ENCODE measurements at regions not wholly inside any gene's neighbourhood (a gene's known extent, or its start where the extent isn't known, plus 50 kb on each side); places are given as distances from the start of the nearest gene placed in this dataset.

- no peak for TF ChIP-seq CTCF (IDR thresholded peaks at IDR 0.05; ENCODE audit: insufficient read depth, low read length, severe bottlenecking)
- FAIRE-seq: no peak
- no peaks in the 10 kb centered on the region for H3K36me3 ChIP-seq (ENCODE audit: control insufficient read depth, insufficient read depth, low read length)
- DNase-seq (ENCODE audit: low read depth): no peak
- no peak overlapping the region for H3K4me3 ChIP-seq (ENCODE audit: low read depth, low read length)
- no peaks in the 10 kb centered on the region for H3K27me3 ChIP-seq (ENCODE audit: control insufficient read depth, insufficient read depth, low read length)
Measured at GRCh38 chr2:150222379-150222778, 265.1 kb downstream of the RND3 start.

- TF ChIP-seq CTCF (IDR thresholded peaks at IDR 0.05; ENCODE audit: insufficient read depth, low read length, severe bottlenecking): no peak
- Histone ChIP-seq H3K27me3 (ENCODE audit: control insufficient read depth, insufficient read depth, low read length) (no peaks in the 10 kb centered on the region), H3K36me3 (ENCODE audit: control insufficient read depth, insufficient read depth, low read length) (no peaks in the 10 kb centered on the region), H3K4me3 (ENCODE audit: low read depth, low read length) (no peak overlapping the region)
- DNase-seq (ENCODE audit: low read depth): no peak
- no peak for FAIRE-seq
Measured at GRCh38 chr2:150219861-150220260, 267.6 kb downstream of the RND3 start.

- FAIRE-seq (no peak), DNase-seq (ENCODE audit: low read depth) (no peak)
- H3K4me3 ChIP-seq (ENCODE audit: low read depth, low read length): no peak overlapping the region
- no peaks in the 10 kb centered on the region for H3K36me3 ChIP-seq (ENCODE audit: control insufficient read depth, insufficient read depth, low read length)
- TF ChIP-seq CTCF (IDR thresholded peaks at IDR 0.05; ENCODE audit: insufficient read depth, low read length, severe bottlenecking): no peak
- no peaks in the 10 kb centered on the region for H3K27me3 ChIP-seq (ENCODE audit: control insufficient read depth, insufficient read depth, low read length)
Measured at GRCh38 chr2:150215041-150215440, 272.4 kb downstream of the RND3 start.

GRCh38 chr2:150214626-150215025 lies 272.8 kb downstream of the RND3 start:
- FAIRE-seq (no peak), DNase-seq (ENCODE audit: low read depth) (no peak)
- Histone ChIP-seq H3K36me3 (ENCODE audit: control insufficient read depth, insufficient read depth, low read length) (no peaks in the 10 kb centered on the region), H3K4me3 (ENCODE audit: low read depth, low read length) (no peak overlapping the region), H3K27me3 (ENCODE audit: control insufficient read depth, insufficient read depth, low read length) (no peaks in the 10 kb centered on the region)
- TF ChIP-seq CTCF (IDR thresholded peaks at IDR 0.05; ENCODE audit: insufficient read depth, low read length, severe bottlenecking): no peak

GRCh38 chr2:150212722-150213171 lies 274.7 kb downstream of the RND3 start:
- FAIRE-seq (no peak), DNase-seq (ENCODE audit: low read depth) (no peak)
- Histone ChIP-seq H3K27me3 (ENCODE audit: control insufficient read depth, insufficient read depth, low read length) (no peaks in the 10 kb centered on the region), H3K4me3 (ENCODE audit: low read depth, low read length) (no peak overlapping the region), H3K36me3 (ENCODE audit: control insufficient read depth, insufficient read depth, low read length) (no peaks in the 10 kb centered on the region)
- TF ChIP-seq CTCF (IDR thresholded peaks at IDR 0.05; ENCODE audit: insufficient read depth, low read length, severe bottlenecking): no peak

- FAIRE-seq (no peak), DNase-seq (ENCODE audit: low read depth) (peak; percentile 19)
- Histone ChIP-seq H3K4me3 (ENCODE audit: low read depth, low read length) (no peak overlapping the region), H3K27me3 (ENCODE audit: control insufficient read depth, insufficient read depth, low read length) (no peaks in the 10 kb centered on the region), H3K36me3 (ENCODE audit: control insufficient read depth, insufficient read depth, low read length) (no peaks in the 10 kb centered on the region)
- no peak for TF ChIP-seq CTCF (IDR thresholded peaks at IDR 0.05; ENCODE audit: insufficient read depth, low read length, severe bottlenecking)
Measured at GRCh38 chr2:150211164-150211631, 276.3 kb downstream of the RND3 start.

All from bronchial epithelial cell (primary cell).